ENCODE measurements at regions not wholly inside any gene's neighbourhood (a gene's known extent, or its start where the extent isn't known, plus 50 kb on each side); places are given as distances from the start of the nearest gene placed in this dataset.

GRCh38 chr13:21762512-21762911 is 91.6 kb downstream of the FGF9 start:
- no peak for TF ChIP-seq CTCF (conservative IDR thresholded peaks at IDR 0.05)
- H3K9me3 Mint-ChIP-seq, result no peaks in the 10 kb centered on the region; a peak in 1 of 5 replicates
- Histone ChIP-seq H2BK120ac (ENCODE audit: low read depth, low read length, poor library complexity, severe bottlenecking) (no peak overlapping the region), H3K56ac (ENCODE audit: insufficient read length, low read depth, low read length) (no peak overlapping the region), H2AFZ (ENCODE audit: low read length) (no peak overlapping the region), H2BK12ac (ENCODE audit: insufficient read length, low read depth, low read length) (no peak overlapping the region), H3K79me1 (ENCODE audit: insufficient read depth, low read depth, low read length, poor library complexity, severe bottlenecking) (no peaks in the 10 kb centered on the region), H4K20me1 (ENCODE audit: control insufficient read depth, insufficient read depth, insufficient read length) (no peaks in the 10 kb centered on the region), H2BK15ac (ENCODE audit: low read depth, low read length) (no peak overlapping the region), H3T11ph (ENCODE audit: low read length) (no peak overlapping the region), H3K4me1 (ENCODE audit: insufficient read depth, low read length) (0 out of 2 replicates have a peak, but pooled peaks cover 4% of the 10 kb centered on the region), H3K79me2 (ENCODE audit: insufficient read depth, low read length) (no peaks in the 10 kb centered on the region), H2BK20ac (ENCODE audit: low read depth, low read length, poor library complexity, severe bottlenecking) (no peak overlapping the region), H3K27ac (ENCODE audit: insufficient read length, low read depth, low read length) (no peak overlapping the region), H3K27me3 (ENCODE audit: insufficient read depth, low read length) (no peaks in the 10 kb centered on the region), H2BK5ac (ENCODE audit: insufficient read length, low read length) (no peak overlapping the region), H3K4ac (ENCODE audit: low read depth, low read length) (no peak overlapping the region), H4K8ac (replicated peaks; ENCODE audit: insufficient read length, low read depth, low read length) (no peak overlapping the region), H3K9ac (ENCODE audit: extremely low read depth, insufficient read length, low read length) (no peak overlapping the region), H3K9me3 (ENCODE audit: control insufficient read depth, low read depth, low read length) (no peaks in the 10 kb centered on the region), H3K23ac (ENCODE audit: insufficient read length, low read depth, low read length) (no peak overlapping the region), H3K14ac (ENCODE audit: insufficient read depth, low read length) (no peak overlapping the region), H3K23me2 (ENCODE audit: insufficient read length, low read depth, low read length, poor library complexity, severe bottlenecking) (no peaks in the 10 kb centered on the region), H2AK5ac (ENCODE audit: insufficient read length, low read length) (no peak overlapping the region), H3K18ac (ENCODE audit: insufficient read length, low read depth, low read length) (no peak overlapping the region), H3K4me2 (ENCODE audit: insufficient read depth, insufficient read length, low read length) (no peak overlapping the region), H4K5ac (ENCODE audit: insufficient read length, low read depth, low read length) (no peak overlapping the region), H4K91ac (ENCODE audit: insufficient read length, low read depth, low read length) (no peak overlapping the region)
- H3K4me1 Mint-ChIP-seq, result peaks cover 18 to 35% of the 10 kb centered on the region in 2 experiments
- H3K36me3 Mint-ChIP-seq (ENCODE audit: insufficient read depth in 1 of 3, low read depth in 3 of 3), result no peaks in the 10 kb centered on the region
- no peaks in the 10 kb centered on the region for H3K27me3 Mint-ChIP-seq (ENCODE audit: low read depth)
- 100% methylated on average over 1 of the region's 8 CpGs for WGBS (ENCODE audit: extremely low coverage, insufficient read length, low lambda C conversion rate)
- H3K27ac Mint-ChIP-seq, result no peak overlapping the region
- H3K4me3 Mint-ChIP-seq, result no peak overlapping the region
- no peak for DNase-seq
